ENCODE measurements at regions not wholly inside any gene's neighbourhood (a gene's known extent, or its start where the extent isn't known, plus 50 kb on each side); places are given as distances from the start of the nearest gene placed in this dataset.
"Not testable (repeated sequence)": the region's sequence is repeated elsewhere in the genome, so short reads cannot be mapped to it uniquely, and the experiment has no call there.

DNA sequence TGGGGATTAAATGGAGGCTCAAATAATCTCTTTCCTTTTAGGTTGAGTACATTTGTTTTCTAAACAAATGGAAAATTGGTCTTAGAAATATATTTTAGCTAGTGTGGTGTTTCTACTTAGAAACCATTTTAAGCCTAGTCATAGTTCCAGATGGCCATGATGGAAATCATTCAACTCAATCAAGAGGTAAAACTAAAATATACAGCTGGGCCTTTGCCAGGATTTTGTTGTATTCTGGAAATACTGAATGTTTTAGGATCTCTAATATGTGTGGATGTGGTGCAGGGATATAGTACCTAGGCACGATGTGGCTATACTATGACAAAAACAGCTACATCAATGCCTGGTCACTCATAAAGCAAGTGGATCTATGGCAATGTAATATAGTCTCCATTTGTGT, 146.0 kb upstream of the BANK1 start:
- Histone ChIP-seq H3K4me1 (no peaks in the 10 kb centered on the region), H3K4me3 (no peak overlapping the region), H3K27ac (no peak overlapping the region), H3K9ac (ENCODE audit: low read depth in 2 of 2, low read length in 2 of 2) (no peak overlapping the region), H3K27me3 (no peaks in the 10 kb centered on the region), H3K9me3 (peaks cover 4% of the 10 kb centered on the region), H3K36me3 (no peaks in the 10 kb centered on the region)
- TF ChIP-seq, protein P1, sequence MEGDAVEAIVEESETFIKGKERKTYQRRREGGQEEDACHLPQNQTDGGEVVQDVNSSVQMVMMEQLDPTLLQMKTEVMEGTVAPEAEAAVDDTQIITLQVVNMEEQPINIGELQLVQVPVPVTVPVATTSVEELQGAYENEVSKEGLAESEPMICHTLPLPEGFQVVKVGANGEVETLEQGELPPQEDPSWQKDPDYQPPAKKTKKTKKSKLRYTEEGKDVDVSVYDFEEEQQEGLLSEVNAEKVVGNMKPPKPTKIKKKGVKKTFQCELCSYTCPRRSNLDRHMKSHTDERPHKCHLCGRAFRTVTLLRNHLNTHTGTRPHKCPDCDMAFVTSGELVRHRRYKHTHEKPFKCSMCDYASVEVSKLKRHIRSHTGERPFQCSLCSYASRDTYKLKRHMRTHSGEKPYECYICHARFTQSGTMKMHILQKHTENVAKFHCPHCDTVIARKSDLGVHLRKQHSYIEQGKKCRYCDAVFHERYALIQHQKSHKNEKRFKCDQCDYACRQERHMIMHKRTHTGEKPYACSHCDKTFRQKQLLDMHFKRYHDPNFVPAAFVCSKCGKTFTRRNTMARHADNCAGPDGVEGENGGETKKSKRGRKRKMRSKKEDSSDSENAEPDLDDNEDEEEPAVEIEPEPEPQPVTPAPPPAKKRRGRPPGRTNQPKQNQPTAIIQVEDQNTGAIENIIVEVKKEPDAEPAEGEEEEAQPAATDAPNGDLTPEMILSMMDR (IDR thresholded peaks at IDR 0.05) = no peak
- intact Hi-C loops (cut with DNase I) = no loop called here
- no peak for DNase-seq

DNA sequence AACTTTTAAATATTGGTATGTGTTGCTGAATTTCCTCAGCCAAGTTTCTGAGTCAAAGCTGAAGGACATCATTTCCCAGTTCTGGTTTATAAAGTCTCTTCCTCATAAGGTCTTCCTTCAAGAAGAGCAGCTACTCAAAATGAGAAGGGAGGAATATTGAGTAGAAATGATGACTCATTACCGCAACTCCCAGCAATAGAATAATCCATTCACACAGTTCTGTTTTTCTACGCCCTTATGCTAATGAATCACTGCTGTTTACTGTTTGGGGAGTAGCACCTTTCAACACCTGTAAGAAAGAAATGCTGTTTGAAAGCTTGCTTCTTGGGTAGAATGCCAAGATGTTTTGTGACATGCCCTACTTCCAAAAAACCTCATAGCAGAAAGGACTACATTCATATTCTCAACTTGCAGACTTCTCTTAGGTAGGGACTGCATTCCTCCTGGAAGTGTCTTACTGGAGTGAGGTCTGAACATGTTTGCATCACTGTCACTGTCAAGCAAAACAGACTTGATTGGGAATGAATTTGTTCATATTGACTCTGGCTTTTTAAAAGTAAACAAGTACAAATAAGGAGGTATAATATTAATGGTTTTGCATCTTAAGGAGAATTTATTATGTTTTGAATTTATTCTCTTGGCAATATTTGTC, 147.2 kb upstream of the BANK1 start:
- no peaks in the 10 kb centered on the region for H3K36me3 ChIP-seq
- TF ChIP-seq, protein P1 (IDR thresholded peaks at IDR 0.05) = no peak
- intact Hi-C loops (cut with DNase I) = no loop called here
- no peaks in the 10 kb centered on the region for H3K4me1 ChIP-seq
- H3K27ac ChIP-seq = no peak overlapping the region
- peaks cover 4% of the 10 kb centered on the region for H3K9me3 ChIP-seq
- DNase-seq = no peak
- H3K27me3 ChIP-seq = no peaks in the 10 kb centered on the region
- H3K4me3 ChIP-seq = no peak overlapping the region
- no peak overlapping the region for H3K9ac ChIP-seq (ENCODE audit: low read depth in 2 of 2, low read length in 2 of 2)

DNA sequence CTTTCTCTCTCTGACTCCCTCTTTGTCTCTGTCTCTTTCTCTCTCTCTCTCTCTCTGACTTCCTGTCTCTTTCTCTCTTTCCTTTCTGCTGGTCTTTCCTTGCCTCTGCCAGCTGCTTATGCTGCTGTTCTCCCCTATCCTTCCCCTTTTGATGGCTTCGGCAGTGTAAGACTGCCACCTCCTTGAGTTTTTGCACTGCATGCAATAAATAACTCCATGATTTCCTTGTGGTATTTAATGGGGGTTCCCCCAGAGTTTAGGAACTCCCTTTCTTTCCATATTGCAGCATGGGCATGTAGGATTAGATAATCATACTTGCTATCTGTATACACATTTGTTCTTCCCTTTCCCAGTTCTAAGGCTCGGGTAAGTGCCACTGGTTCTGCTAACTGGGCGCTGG, 157.8 kb upstream of the BANK1 start:
- DNase-seq; H3K27ac ChIP-seq; intact Hi-C loops (cut with DNase I); H3K9ac ChIP-seq (ENCODE audit: low read depth in 2 of 2, low read length in 2 of 2); H3K4me1 ChIP-seq; H3K4me3 ChIP-seq; H3K9me3 ChIP-seq; H3K27me3 ChIP-seq; H3K36me3 ChIP-seq: not testable (repeated sequence)

DNA sequence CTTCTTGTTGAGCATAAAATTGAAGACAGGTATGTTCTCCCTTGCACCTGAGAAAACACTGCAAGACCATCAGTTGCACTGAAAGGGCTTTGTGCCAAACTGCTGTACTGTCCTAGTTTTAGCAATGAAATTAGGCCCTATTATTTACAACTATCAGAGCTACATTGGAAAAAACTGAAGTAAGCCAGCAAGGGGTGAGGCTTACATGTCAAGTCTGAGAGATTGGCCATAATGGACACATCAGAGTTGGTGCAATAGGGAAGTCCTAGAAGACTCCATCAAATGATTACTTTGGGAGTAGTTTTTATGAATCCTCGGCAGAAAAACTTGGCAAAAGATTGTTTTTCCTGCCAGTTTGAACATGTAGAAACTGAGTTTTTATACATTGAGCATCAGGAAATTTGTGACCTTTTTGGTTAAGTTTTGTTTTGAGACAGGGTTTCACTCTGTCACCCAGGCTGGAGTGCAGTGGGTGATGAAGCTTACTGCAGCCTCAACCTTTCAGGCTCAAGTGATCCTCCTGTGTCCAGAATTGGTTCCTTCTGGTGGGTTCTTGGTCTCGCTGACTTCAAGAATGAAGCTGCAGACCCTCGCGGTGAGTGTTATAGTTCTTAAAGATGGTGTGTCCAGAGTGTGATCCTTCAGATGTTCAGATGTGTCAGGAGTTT, 160.1 kb upstream of the BANK1 start:
- H3K27ac ChIP-seq = no peak overlapping the region
- no peaks in the 10 kb centered on the region for H3K9me3 ChIP-seq
- H3K9ac ChIP-seq (ENCODE audit: low read depth in 2 of 2, low read length in 2 of 2) = no peak overlapping the region
- H3K36me3 ChIP-seq = no peaks in the 10 kb centered on the region
- H3K27me3 ChIP-seq = no peaks in the 10 kb centered on the region
- no peak for DNase-seq
- intact Hi-C loops (cut with DNase I) = no loop called here
- no peak overlapping the region for H3K4me3 ChIP-seq
- TF ChIP-seq, protein P1 (IDR thresholded peaks at IDR 0.05) = no peak
- no peaks in the 10 kb centered on the region for H3K4me1 ChIP-seq

DNA sequence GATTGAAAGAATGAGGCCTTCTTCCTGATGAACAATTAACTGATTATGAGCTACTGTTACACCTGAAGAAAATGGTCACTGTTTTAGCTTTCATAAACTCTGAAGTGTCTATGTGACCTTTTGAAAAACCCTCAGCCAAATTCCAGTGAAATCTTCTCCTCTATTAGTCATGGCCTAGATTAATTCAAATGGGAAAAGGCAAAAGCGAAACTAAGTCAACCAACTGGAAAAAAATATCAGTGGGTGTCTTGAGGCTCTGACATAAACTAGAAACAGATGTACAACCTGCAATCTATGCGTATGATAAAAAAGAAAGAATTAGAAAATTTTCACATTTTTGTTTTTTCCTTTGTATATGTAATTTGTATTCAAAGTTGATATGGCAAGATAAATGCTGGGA, 169.4 kb upstream of the BANK1 start:
- H3K9ac ChIP-seq (ENCODE audit: low read depth in 2 of 2, low read length in 2 of 2) = no peak overlapping the region
- H3K4me1 ChIP-seq = no peaks in the 10 kb centered on the region
- no peaks in the 10 kb centered on the region for H3K36me3 ChIP-seq
- H3K9me3 ChIP-seq = no peaks in the 10 kb centered on the region
- no peak overlapping the region for H3K4me3 ChIP-seq
- no peak overlapping the region for H3K27ac ChIP-seq
- intact Hi-C loops (cut with DNase I) = no loop called here
- no peak for DNase-seq
- TF ChIP-seq, protein P1 (IDR thresholded peaks at IDR 0.05) = no peak
- no peaks in the 10 kb centered on the region for H3K27me3 ChIP-seq

DNA sequence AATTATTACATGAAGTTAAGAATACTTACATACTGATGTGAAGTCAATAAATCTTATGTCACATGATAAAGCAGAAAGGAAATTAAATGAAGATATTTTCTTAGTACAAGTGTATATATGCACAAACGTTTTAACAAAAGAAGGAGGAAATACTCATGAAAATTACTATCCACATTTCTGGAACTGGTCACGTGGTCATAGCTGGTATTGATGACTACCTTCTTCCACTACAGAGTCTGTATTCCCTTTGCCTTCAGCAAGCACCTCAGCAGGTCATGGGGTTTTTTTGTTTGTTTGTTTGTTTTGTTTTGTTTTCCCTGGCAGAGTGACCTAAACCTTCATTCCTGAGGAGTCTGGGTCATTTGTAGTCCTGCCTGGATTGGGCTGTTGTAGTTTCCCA, 174.9 kb upstream of the BANK1 start:
- no peak for DNase-seq
- H3K36me3 ChIP-seq = no peaks in the 10 kb centered on the region
- no peaks in the 10 kb centered on the region for H3K4me1 ChIP-seq
- no peak overlapping the region for H3K4me3 ChIP-seq
- no peak overlapping the region for H3K27ac ChIP-seq
- no peaks in the 10 kb centered on the region for H3K27me3 ChIP-seq
- no peaks in the 10 kb centered on the region for H3K9me3 ChIP-seq
- intact Hi-C loops (cut with DNase I) = no loop called here
- no peak overlapping the region for H3K9ac ChIP-seq (ENCODE audit: low read depth in 2 of 2, low read length in 2 of 2)
- TF ChIP-seq, protein P1 (IDR thresholded peaks at IDR 0.05) = no peak

DNA sequence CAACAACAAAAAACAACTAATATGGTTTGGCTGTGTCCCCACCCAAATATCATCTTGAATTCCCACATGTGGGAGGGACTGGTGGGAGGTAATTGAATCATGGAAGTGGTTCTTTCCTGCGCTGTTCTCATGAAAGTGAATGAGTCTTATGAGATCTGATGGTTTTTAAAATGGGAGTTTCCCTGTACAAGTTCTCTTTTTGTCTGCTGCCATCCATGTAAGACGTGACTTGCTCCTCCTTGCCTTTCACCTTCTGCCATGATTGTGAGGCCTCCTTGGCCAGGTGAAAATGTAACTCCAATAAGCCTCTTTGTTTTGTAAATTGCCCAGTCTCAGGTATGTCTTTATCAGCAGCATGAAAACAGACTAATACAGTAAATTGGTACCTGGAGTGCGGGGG, 183.5 kb upstream of the BANK1 start:
- H3K4me1 ChIP-seq; DNase-seq; H3K9me3 ChIP-seq; H3K36me3 ChIP-seq; H3K27ac ChIP-seq; H3K9ac ChIP-seq (ENCODE audit: low read depth in 2 of 2, low read length in 2 of 2); H3K27me3 ChIP-seq; intact Hi-C loops (cut with DNase I); H3K4me3 ChIP-seq: not testable (repeated sequence)
